GM18858 (cell line): ENCODE measurements at regions not wholly inside any gene's neighbourhood (a gene's known extent, or its start where the extent isn't known, plus 50 kb on each side); places are given as distances from the start of the nearest gene placed in this dataset.

Experiments used
- ATAC-seq: cut with Tn5 transposase; IDR thresholded peaks from one replicate; pipeline ENCODE4 v1.9.1; 2021; ENCODE audit not compliant: unreplicated experiment

GRCh38 chr2:111659361-111660333 is 224.3 kb downstream of the ANAPC1 start:
- no peak for ATAC-seq

GRCh38 chr2:111660811-111661210 is 223.2 kb downstream of the ANAPC1 start:
- no peak for ATAC-seq

- ATAC-seq = no peak
Observed at GRCh38 chr2:111661286-111661940, 222.6 kb downstream of the ANAPC1 start.

- no peak for ATAC-seq
Observed at GRCh38 chr2:111662039-111662770, 221.8 kb downstream of the ANAPC1 start.

- no peak for ATAC-seq
Observed at GRCh38 chr2:111662771-111663470, 221.1 kb downstream of the ANAPC1 start.

- ATAC-seq = no peak
Observed at GRCh38 chr2:111663471-111664274, 220.3 kb downstream of the ANAPC1 start.

GRCh38 chr2:111664275-111664850 is 219.6 kb downstream of the ANAPC1 start:
- no peak for ATAC-seq

GRCh38 chr2:111665011-111665410 is 219.0 kb downstream of the ANAPC1 start:
- ATAC-seq = no peak

GRCh38 chr2:111665551-111666116 is 218.4 kb downstream of the ANAPC1 start:
- ATAC-seq = no peak

- no peak for ATAC-seq
Observed at GRCh38 chr2:111666160-111666559, 217.8 kb downstream of the ANAPC1 start.

- ATAC-seq = no peak
Observed at GRCh38 chr2:111667001-111667400, 217.0 kb downstream of the ANAPC1 start.

- no peak for ATAC-seq
Observed at GRCh38 chr2:111667542-111668273, 216.3 kb downstream of the ANAPC1 start.

GRCh38 chr2:111668274-111668616 is 215.7 kb downstream of the ANAPC1 start:
- ATAC-seq = no peak

GRCh38 chr2:111668741-111669140 is 215.3 kb downstream of the ANAPC1 start:
- no peak for ATAC-seq

- ATAC-seq = no peak
Observed at GRCh38 chr2:111669928-111670695, 213.9 kb downstream of the ANAPC1 start.

- ATAC-seq = no peak
Observed at GRCh38 chr2:111670776-111671175, 213.2 kb downstream of the ANAPC1 start.

- ATAC-seq = no peak
Observed at GRCh38 chr2:111671426-111672150, 212.4 kb downstream of the ANAPC1 start.
